Upper lobe of right lung (tissue), 1 donor: ENCODE measurements at regions not wholly inside any gene's neighbourhood (a gene's known extent, or its start where the extent isn't known, plus 50 kb on each side); places are given as distances from the start of the nearest gene placed in this dataset.

Experiments used
- ATAC-seq: fragments of 200-7000 bp; cut with Tn5 transposase; one replicate; pipeline ENCODE4 v1.9.1; 2020; ENCODE audit warnings: mild to moderate bottlenecking, moderate library complexity
- DNase-seq: peaks from one replicate; pipeline ENCODE4 v3.0.0-alpha.2; 2020
- H3K27ac ChIP-seq: fragments of 200-600 bp; one replicate; pipeline ENCODE4 v1.8.0; 2022
- H3K27me3 ChIP-seq: fragments of 200-600 bp; one replicate; pipeline ENCODE4 v1.8.0; 2022; ENCODE audit warnings: mild to moderate bottlenecking
- H3K36me3 ChIP-seq: fragments of 200-600 bp; one replicate; pipeline ENCODE4 v1.8.0; 2022
- H3K4me1 ChIP-seq: fragments of 200-600 bp; one replicate; pipeline ENCODE4 v1.8.0; 2022
- H3K4me3 ChIP-seq: fragments of 200-600 bp; one replicate; pipeline ENCODE4 v1.8.0; 2022; ENCODE audit warnings: mild to moderate bottlenecking
- H3K9me3 ChIP-seq: fragments of 200-600 bp; one replicate; pipeline ENCODE4 v1.8.0; 2022
- intact Hi-C: fragments of 100-400 bp; cut with DNase I; formaldehyde crosslinking; loops from one replicate; pipeline ENCODE4 v1.11.0; 2022
- TF ChIP-seq, protein P1 (sequence below): fragments of 200-600 bp; IDR thresholded peaks from one replicate; pipeline ENCODE4 v1.8.0; 2022; ENCODE audit warnings: antibody characterized with exemption
- donor health status: DM: no; HTN: yes; CAD: no; lungs with severe emphysema.

- Histone ChIP-seq H3K27ac (no peak overlapping the region), H3K4me1 (no peaks in the 10 kb centered on the region), H3K9me3 (no peaks in the 10 kb centered on the region), H3K27me3 (no peaks in the 10 kb centered on the region), H3K36me3 (no peaks in the 10 kb centered on the region), H3K4me3 (no peak overlapping the region)
- TF ChIP-seq, protein P1, sequence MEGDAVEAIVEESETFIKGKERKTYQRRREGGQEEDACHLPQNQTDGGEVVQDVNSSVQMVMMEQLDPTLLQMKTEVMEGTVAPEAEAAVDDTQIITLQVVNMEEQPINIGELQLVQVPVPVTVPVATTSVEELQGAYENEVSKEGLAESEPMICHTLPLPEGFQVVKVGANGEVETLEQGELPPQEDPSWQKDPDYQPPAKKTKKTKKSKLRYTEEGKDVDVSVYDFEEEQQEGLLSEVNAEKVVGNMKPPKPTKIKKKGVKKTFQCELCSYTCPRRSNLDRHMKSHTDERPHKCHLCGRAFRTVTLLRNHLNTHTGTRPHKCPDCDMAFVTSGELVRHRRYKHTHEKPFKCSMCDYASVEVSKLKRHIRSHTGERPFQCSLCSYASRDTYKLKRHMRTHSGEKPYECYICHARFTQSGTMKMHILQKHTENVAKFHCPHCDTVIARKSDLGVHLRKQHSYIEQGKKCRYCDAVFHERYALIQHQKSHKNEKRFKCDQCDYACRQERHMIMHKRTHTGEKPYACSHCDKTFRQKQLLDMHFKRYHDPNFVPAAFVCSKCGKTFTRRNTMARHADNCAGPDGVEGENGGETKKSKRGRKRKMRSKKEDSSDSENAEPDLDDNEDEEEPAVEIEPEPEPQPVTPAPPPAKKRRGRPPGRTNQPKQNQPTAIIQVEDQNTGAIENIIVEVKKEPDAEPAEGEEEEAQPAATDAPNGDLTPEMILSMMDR, result no peak
- intact Hi-C loops, result no loop called here
- ATAC-seq, result no peak
- no peak for DNase-seq
Measured at GRCh38 chr2:10220902-10221391, 81.8 kb upstream of the HPCAL1 start.

DNA sequence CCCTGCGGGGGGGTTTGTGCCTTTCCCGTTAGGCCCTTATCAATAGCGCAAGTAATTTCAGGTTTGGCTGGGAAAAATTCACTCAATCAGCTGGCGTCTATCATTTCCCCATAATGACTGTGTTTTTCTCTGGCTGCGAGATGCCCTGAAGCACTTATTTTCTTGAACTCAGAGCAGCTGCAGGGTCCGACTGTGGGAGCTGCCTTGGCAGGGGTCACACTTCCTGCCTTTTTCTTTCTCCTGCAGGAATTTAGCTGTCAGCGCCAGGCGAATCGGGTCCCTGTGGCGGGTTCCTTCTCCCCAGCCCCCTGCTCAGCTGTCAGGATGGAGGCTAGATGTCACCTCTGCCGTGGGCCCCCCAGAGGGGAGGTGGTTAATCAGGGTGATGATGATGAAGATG, 81.3 kb upstream of the HPCAL1 start:
- Histone ChIP-seq H3K4me1 (no peaks in the 10 kb centered on the region), H3K36me3 (no peaks in the 10 kb centered on the region), H3K27ac (no peak overlapping the region), H3K9me3 (no peaks in the 10 kb centered on the region), H3K27me3 (no peaks in the 10 kb centered on the region), H3K4me3 (no peak overlapping the region)
- no peak for DNase-seq
- ATAC-seq, result no peak
- intact Hi-C loops, result no loop called here
- TF ChIP-seq, protein P1, result no peak

GRCh38 chr2:10221976-10222870, 80.5 kb upstream of the HPCAL1 start:
- H3K27me3 ChIP-seq, result no peaks in the 10 kb centered on the region
- no peak for ATAC-seq
- no peaks in the 10 kb centered on the region for H3K4me1 ChIP-seq
- peak; percentile 20 for DNase-seq
- H3K27ac ChIP-seq, result no peak overlapping the region
- TF ChIP-seq, protein P1, result no peak
- intact Hi-C loops, result no loop called here
- H3K9me3 ChIP-seq, result no peaks in the 10 kb centered on the region
- no peak overlapping the region for H3K4me3 ChIP-seq
- H3K36me3 ChIP-seq, result no peaks in the 10 kb centered on the region

DNA sequence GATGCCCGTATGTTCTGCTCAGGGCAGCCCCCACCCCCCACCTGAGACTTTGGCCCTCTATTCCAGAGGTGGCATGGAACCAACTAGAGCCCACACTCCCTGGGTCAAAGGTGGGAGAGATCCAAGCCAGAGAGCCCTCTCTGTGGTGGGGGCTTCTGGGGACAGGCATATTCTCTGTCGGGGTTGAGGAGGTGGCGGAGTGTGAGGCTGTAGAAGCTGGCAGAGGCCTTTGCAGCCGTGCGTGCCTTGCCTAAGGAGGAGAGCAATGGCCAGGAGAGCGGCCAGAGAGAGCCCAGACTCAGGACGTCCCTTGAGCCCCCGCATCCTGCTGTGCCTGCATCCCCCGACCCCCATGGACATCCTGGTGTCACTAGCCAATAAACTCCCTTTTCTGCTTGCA, 79.2 kb upstream of the HPCAL1 start:
- Histone ChIP-seq H3K4me3 (no peak overlapping the region), H3K9me3 (no peaks in the 10 kb centered on the region), H3K36me3 (no peaks in the 10 kb centered on the region), H3K27me3 (no peaks in the 10 kb centered on the region), H3K4me1 (no peaks in the 10 kb centered on the region), H3K27ac (no peak overlapping the region)
- DNase-seq (peak; percentile 62), ATAC-seq (no peak)
- TF ChIP-seq, protein P1, result no peak
- intact Hi-C loops, result no loop called here

- Histone ChIP-seq H3K9me3 (no peaks in the 10 kb centered on the region), H3K4me1 (no peaks in the 10 kb centered on the region), H3K27ac (no peak overlapping the region), H3K4me3 (no peak overlapping the region), H3K27me3 (no peaks in the 10 kb centered on the region), H3K36me3 (no peaks in the 10 kb centered on the region)
- peak; percentile 51 for DNase-seq
- intact Hi-C loops, result no loop called here
- no peak for ATAC-seq
- TF ChIP-seq, protein P1, result no peak
Measured at GRCh38 chr2:10223932-10224720, 78.6 kb upstream of the HPCAL1 start.
